HEK293T (cell line): ENCODE measurements at regions not wholly inside any gene's neighbourhood (a gene's known extent, or its start where the extent isn't known, plus 50 kb on each side); places are given as distances from the start of the nearest gene placed in this dataset.

Source experiments
- ELF4 ChIP-seq: fragments of 450-650 bp; IDR thresholded peaks from 2 replicates; pipeline ENCODE4 v1.6.1; 2017; ENCODE audit warnings: antibody characterized with exemption
- FOXK2 ChIP-seq: fragments of 450-650 bp; IDR thresholded peaks from 2 replicates; pipeline ENCODE4 v1.6.1; 2016; ENCODE audit warnings: mild to moderate bottlenecking
- FOXM1 ChIP-seq: fragments of 450-650 bp; IDR thresholded peaks from 2 replicates; pipeline ENCODE4 v1.6.1; 2017; ENCODE audit warnings: mild to moderate bottlenecking, borderline replicate concordance
- HDGF ChIP-seq: fragments of 450-650 bp; IDR thresholded peaks from 2 replicates; pipeline ENCODE4 v1.6.1; 2017; ENCODE audit warnings: antibody characterized with exemption, borderline replicate concordance

DNA sequence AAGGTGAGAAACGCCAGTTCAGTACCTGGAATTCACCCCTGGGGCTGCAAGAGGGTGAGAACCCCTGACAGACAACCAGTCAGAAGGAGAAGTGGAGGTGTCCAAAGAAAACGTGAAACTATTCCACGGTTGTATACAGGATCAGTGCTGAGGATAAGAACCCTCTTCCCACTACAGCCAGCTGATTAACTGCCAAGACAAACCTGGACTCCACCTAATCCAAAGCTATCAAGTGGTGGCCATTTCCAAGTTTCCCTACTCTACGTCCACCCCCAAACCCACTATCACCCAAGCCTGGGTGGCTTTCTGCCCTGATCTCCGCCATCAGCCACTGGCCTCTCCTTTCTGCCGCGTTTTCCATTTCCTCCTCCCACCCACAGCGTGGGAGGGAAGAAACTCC lies 312.3 kb upstream of the ID2 start:
- TF ChIP-seq FOXM1 (no peak), FOXK2 (no peak), ELF4 (no peak), HDGF (no peak)
